Naive thymus-derived CD8-positive, alpha-beta T cell (primary cell): ENCODE measurements at regions not wholly inside any gene's neighbourhood (a gene's known extent, or its start where the extent isn't known, plus 50 kb on each side); places are given as distances from the start of the nearest gene placed in this dataset.

Source experiments
- ATAC-seq, 2 donors: fragments of 150-1000 bp; cut with Tn5 transposase in 1 of 2; sonication (Bioruptor Pico), chemical (Tn5 transposase) in 1 of 2; 1 replicate in 1 of 2; 2 replicates in 1 of 2; pipeline ENCODE4 v1.10.0; 2021; ENCODE audit warnings: mild to moderate bottlenecking in 2 of 2, moderate library complexity in 2 of 2
- POLR2A ChIA-PET: fragments of 350-600 bp; sonication (Branson Sonifier 250); formaldehyde crosslinking; loops from one replicate; lab custom pipeline; 2021; ENCODE audit warnings: antibody characterized with exemption; lab: Charles Lee
- DNase-seq, 10 donors: peaks; one replicate each; pipeline versions ENCODE4 v3.0.0 to v3.0.0-alpha.2; 2020 to 2022
- H3K27ac Mint-ChIP-seq, 10 donors: one replicate each; pipeline ENCODE4 v1.8.0; 2020 to 2022; ENCODE audit warnings: mild to moderate bottlenecking in 10 of 10, mixed read lengths in 10 of 10, moderate library complexity in 4 of 10, inconsistent platforms in 1 of 10
- H3K27me3 Mint-ChIP-seq, 5 donors: one replicate each; pipeline ENCODE4 v1.8.0; 2021 to 2022; ENCODE audit warnings: mixed read lengths in 5 of 5
- H3K36me3 Mint-ChIP-seq, 3 donors: one replicate each; pipeline ENCODE4 v1.8.0; 2020 to 2022; ENCODE audit warnings: mixed read lengths in 3 of 3, mild to moderate bottlenecking in 2 of 3, inconsistent platforms in 1 of 3
- H3K4me1 Mint-ChIP-seq, 4 donors: one replicate each; pipeline ENCODE4 v1.8.0; 2021 to 2022; ENCODE audit warnings: mixed read lengths in 4 of 4
- H3K4me3 Mint-ChIP-seq, 10 donors: one replicate each; pipeline ENCODE4 v1.8.0; 2020 to 2022; ENCODE audit warnings: mild to moderate bottlenecking in 10 of 10, mixed read lengths in 10 of 10, moderate library complexity in 6 of 10, inconsistent platforms in 1 of 10
- H3K9me3 Mint-ChIP-seq, 9 donors: one replicate each; pipeline ENCODE4 v1.8.0; 2020 to 2022; ENCODE audit warnings: mixed read lengths in 9 of 9, mild to moderate bottlenecking in 3 of 9, inconsistent platforms in 1 of 9, moderate library complexity in 1 of 9

DNA sequence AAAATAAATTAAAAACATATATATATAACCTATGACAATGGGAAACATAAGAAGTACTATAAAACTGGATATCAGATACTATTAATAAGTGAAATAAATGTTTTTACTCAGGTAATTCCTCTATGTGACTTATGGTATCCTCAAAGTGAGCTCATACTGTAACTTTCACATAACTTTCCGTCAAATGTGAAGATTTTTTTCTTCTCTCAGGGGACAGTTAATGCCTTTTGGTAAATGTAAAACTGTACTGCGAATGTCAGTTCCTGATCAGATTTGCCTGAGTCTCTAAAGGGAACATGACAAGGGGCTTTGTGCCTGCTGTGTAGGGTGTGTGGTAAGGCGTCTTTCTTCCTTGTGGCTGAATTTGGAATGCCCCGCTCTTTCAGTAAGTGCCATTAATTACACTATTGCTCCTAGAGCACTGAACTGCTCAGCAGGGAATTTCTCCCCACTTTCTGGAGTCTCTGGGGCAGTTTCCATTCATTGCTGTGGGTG lies 271.8 kb downstream of the PRL start:
- Mint-ChIP-seq H3K9me3 (peaks cover 0 to 11% (median 6%) of the 10 kb centered on the region in 9 donors), H3K36me3 (peaks cover 0 to 11% (median 2%) of the 10 kb centered on the region in 3 donors), H3K4me3 (no peak overlapping the region), H3K27ac (peak overlapping the region in 2 of 10 donors; percentile 2 to 6), H3K27me3 (peaks cover 0 to 7% (median 0%) of the 10 kb centered on the region in 5 donors), H3K4me1 (peaks cover 8 to 44% (median 36%) of the 10 kb centered on the region in 4 donors)
- POLR2A ChIA-PET = no interaction called here
- no peak for ATAC-seq
- DNase-seq = no peak

DNA sequence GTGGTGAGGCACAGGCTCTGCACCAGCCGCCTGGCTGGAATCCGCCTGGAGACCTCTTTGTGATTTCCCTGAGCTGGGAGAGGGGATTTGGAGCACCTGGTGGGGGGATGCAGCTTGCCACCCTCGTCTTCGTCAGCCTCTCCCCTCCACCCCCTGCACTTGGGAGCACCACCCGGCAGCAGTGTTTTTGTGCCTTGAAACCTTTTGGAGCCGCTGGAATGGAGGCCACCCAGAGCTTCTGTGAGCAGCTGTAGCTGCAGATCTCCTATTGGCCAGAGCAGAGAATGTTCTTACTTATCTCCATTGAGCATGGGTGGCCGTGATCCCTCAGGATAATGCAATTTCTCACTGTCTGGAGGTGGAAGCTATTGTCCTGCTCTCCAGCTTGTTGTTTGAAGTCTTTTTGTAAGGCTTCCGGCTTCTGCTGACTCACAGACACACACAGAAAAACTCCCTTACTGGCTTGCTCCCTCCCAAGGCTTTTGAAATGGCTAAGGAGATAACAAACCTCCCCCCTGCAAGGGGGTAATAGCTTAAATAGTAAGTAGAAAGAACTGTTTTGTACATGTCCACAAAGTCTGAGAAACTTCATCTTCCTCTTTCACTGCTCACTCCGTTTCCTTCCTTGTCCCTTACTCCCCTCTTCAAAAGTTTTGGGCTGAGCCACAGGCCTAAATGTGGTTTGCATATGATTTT lies 271.2 kb downstream of the PRL start:
- Mint-ChIP-seq H3K27ac (peak overlapping the region; percentile 3 to 65 (median 28)), H3K27me3 (peaks cover 0 to 7% (median 0%) of the 10 kb centered on the region in 5 donors), H3K36me3 (peaks cover 0 to 11% (median 2%) of the 10 kb centered on the region in 3 donors), H3K9me3 (peaks cover 0 to 11% (median 6%) of the 10 kb centered on the region in 9 donors), H3K4me3 (peak overlapping the region in 5 of 10 donors; percentile 1 to 54 (median 29)), H3K4me1 (peaks cover 8 to 44% (median 36%) of the 10 kb centered on the region in 4 donors)
- ATAC-seq = peak; percentile 46 to 47
- peak in 3 of 10 donors; percentile 2 to 15 (median 4) for DNase-seq
- POLR2A ChIA-PET = no interaction called here

- POLR2A ChIA-PET = no interaction called here
- Mint-ChIP-seq H3K27me3 (peaks cover 0 to 7% (median 0%) of the 10 kb centered on the region in 5 donors), H3K4me1 (peaks cover 8 to 44% (median 36%) of the 10 kb centered on the region in 4 donors), H3K4me3 (peak overlapping the region in 4 of 10 donors; percentile 1 to 54 (median 32)), H3K9me3 (peaks cover 0 to 11% (median 6%) of the 10 kb centered on the region in 9 donors), H3K27ac (peak overlapping the region in 5 of 10 donors; percentile 3 to 51 (median 29)), H3K36me3 (peaks cover 0 to 11% (median 2%) of the 10 kb centered on the region in 3 donors)
- DNase-seq = no peak
- no peak for ATAC-seq
Measured at GRCh38 chr6:22026164-22026678, 270.6 kb downstream of the PRL start.

GRCh38 chr6:22027040-22027725 lies 269.7 kb downstream of the PRL start:
- peaks cover 0 to 8% (median 0%) of the 10 kb centered on the region in 3 donors for H3K36me3 Mint-ChIP-seq
- peaks cover 8 to 44% (median 36%) of the 10 kb centered on the region in 4 donors for H3K4me1 Mint-ChIP-seq
- no peak for ATAC-seq
- POLR2A ChIA-PET = no interaction called here
- no peak for DNase-seq
- no peak overlapping the region for H3K4me3 Mint-ChIP-seq
- peak overlapping the region in 1 of 10 donors; percentile 19 for H3K27ac Mint-ChIP-seq
- H3K27me3 Mint-ChIP-seq = peaks cover 0 to 5% (median 0%) of the 10 kb centered on the region in 5 donors
- H3K9me3 Mint-ChIP-seq = peaks cover 0 to 8% (median 4%) of the 10 kb centered on the region in 9 donors

- Mint-ChIP-seq H3K27me3 (peaks cover 0 to 1% (median 0%) of the 10 kb centered on the region in 5 donors), H3K4me3 (no peak overlapping the region), H3K36me3 (peaks cover 0 to 2% (median 0%) of the 10 kb centered on the region in 3 donors), H3K9me3 (no peaks in the 10 kb centered on the region), H3K27ac (peak overlapping the region in 4 of 10 donors; percentile 2 to 80 (median 13)), H3K4me1 (peaks cover 8 to 44% (median 36%) of the 10 kb centered on the region in 4 donors)
- no peak for DNase-seq
- POLR2A ChIA-PET = no interaction called here
- ATAC-seq = no peak
Measured at GRCh38 chr6:22028403-22029090, 268.3 kb downstream of the PRL start.

- ATAC-seq (no peak), DNase-seq (no peak)
- H3K9me3 Mint-ChIP-seq = no peaks in the 10 kb centered on the region
- no peak overlapping the region for H3K4me3 Mint-ChIP-seq
- H3K4me1 Mint-ChIP-seq = peaks cover 8 to 40% (median 34%) of the 10 kb centered on the region in 4 donors
- H3K27ac Mint-ChIP-seq = peak overlapping the region in 1 of 10 donors; percentile 7
- peaks cover 0 to 2% (median 0%) of the 10 kb centered on the region in 3 donors for H3K36me3 Mint-ChIP-seq
- peaks cover 0 to 1% (median 0%) of the 10 kb centered on the region in 5 donors for H3K27me3 Mint-ChIP-seq
- POLR2A ChIA-PET = no interaction called here
Measured at GRCh38 chr6:22029171-22029570, 267.7 kb downstream of the PRL start.

- POLR2A ChIA-PET = no interaction called here
- H3K4me1 Mint-ChIP-seq = peaks cover 6 to 29% (median 23%) of the 10 kb centered on the region in 4 donors
- DNase-seq (no peak), ATAC-seq (no peak)
- H3K27me3 Mint-ChIP-seq = peaks cover 0 to 9% (median 1%) of the 10 kb centered on the region in 5 donors
- H3K27ac Mint-ChIP-seq = no peak overlapping the region
- H3K36me3 Mint-ChIP-seq = peaks cover 0 to 2% (median 0%) of the 10 kb centered on the region in 3 donors
- H3K9me3 Mint-ChIP-seq = no peaks in the 10 kb centered on the region
- H3K4me3 Mint-ChIP-seq = no peak overlapping the region
Measured at GRCh38 chr6:22030730-22031619, 265.9 kb downstream of the PRL start.

- POLR2A ChIA-PET = no interaction called here
- Mint-ChIP-seq H3K4me3 (no peak overlapping the region), H3K27ac (no peak overlapping the region), H3K36me3 (peaks cover 0 to 9% (median 4%) of the 10 kb centered on the region in 3 donors), H3K27me3 (peaks cover 0 to 12% (median 0%) of the 10 kb centered on the region in 5 donors), H3K4me1 (peaks cover 0 to 7% (median 4%) of the 10 kb centered on the region in 4 donors), H3K9me3 (peaks cover 2 to 21% (median 9%) of the 10 kb centered on the region in 9 donors)
- no peak for ATAC-seq
- DNase-seq = no peak
Measured at GRCh38 chr6:22035690-22036089, 261.1 kb downstream of the PRL start.

DNA sequence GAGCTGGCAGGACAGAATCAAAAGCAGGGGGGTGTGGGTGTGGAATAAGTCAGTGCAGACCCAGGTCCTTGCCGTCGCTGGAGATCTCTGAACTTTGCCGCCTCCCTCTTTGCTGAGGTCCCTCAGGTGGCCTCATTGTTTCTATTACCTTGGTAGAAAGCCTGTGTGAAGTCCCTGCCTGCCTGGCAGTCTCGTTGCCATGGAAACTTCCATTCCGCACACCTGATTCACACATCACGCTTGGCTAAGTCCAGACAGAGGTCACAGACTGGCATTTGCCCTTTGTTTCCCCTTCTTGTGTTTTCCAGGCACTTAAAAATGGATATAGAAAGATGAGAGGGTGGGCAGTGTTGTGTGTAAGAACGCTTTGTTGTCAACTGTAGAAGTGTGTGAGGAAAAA lies 260.6 kb downstream of the PRL start:
- Mint-ChIP-seq H3K27ac (no peak overlapping the region), H3K36me3 (peaks cover 0 to 9% (median 4%) of the 10 kb centered on the region in 3 donors), H3K9me3 (peaks cover 2 to 22% (median 10%) of the 10 kb centered on the region in 9 donors), H3K4me1 (peaks cover 0 to 7% (median 4%) of the 10 kb centered on the region in 4 donors), H3K27me3 (peaks cover 0 to 12% (median 0%) of the 10 kb centered on the region in 5 donors), H3K4me3 (no peak overlapping the region)
- DNase-seq = peak in 2 of 10 donors; percentile 12 to 15
- POLR2A ChIA-PET = no interaction called here
- peak in 1 of 2 donors; percentile 14 for ATAC-seq

- Mint-ChIP-seq H3K4me1 (peaks cover 0 to 7% (median 4%) of the 10 kb centered on the region in 4 donors), H3K27ac (no peak overlapping the region), H3K4me3 (no peak overlapping the region), H3K36me3 (peaks cover 0 to 9% (median 4%) of the 10 kb centered on the region in 3 donors), H3K27me3 (peaks cover 0 to 12% (median 0%) of the 10 kb centered on the region in 5 donors), H3K9me3 (peaks cover 2 to 22% (median 10%) of the 10 kb centered on the region in 9 donors)
- POLR2A ChIA-PET = interaction anchor here (0.7 kb wide), 1 partner anchor 110 kb away, joined by 3 read pairs; no protein-coding TSS in a partner anchor
- ATAC-seq (no peak), DNase-seq (no peak)
Measured at GRCh38 chr6:22036699-22037098, 260.1 kb downstream of the PRL start.

GRCh38 chr6:22041797-22042480 lies 254.9 kb downstream of the PRL start:
- DNase-seq (no peak), ATAC-seq (no peak)
- POLR2A ChIA-PET = no interaction called here
- no peak overlapping the region for H3K4me3 Mint-ChIP-seq
- peaks cover 2 to 22% (median 10%) of the 10 kb centered on the region in 9 donors for H3K9me3 Mint-ChIP-seq
- H3K27ac Mint-ChIP-seq = no peak overlapping the region
- peaks cover 0 to 9% (median 2%) of the 10 kb centered on the region in 3 donors for H3K36me3 Mint-ChIP-seq
- H3K27me3 Mint-ChIP-seq = peaks cover 0 to 7% (median 0%) of the 10 kb centered on the region in 5 donors
- peaks cover 4 to 11% (median 7%) of the 10 kb centered on the region in 4 donors for H3K4me1 Mint-ChIP-seq
